ENCODE measurements at regions not wholly inside any gene's neighbourhood (a gene's known extent, or its start where the extent isn't known, plus 50 kb on each side); places are given as distances from the start of the nearest gene placed in this dataset.
A peak's percentile ranks its signal among the peaks of the same experiment; 100 is the strongest.
"Not testable (repeated sequence)": the region's sequence is repeated elsewhere in the genome, so short reads cannot be mapped to it uniquely, and the experiment has no call there.

DNA sequence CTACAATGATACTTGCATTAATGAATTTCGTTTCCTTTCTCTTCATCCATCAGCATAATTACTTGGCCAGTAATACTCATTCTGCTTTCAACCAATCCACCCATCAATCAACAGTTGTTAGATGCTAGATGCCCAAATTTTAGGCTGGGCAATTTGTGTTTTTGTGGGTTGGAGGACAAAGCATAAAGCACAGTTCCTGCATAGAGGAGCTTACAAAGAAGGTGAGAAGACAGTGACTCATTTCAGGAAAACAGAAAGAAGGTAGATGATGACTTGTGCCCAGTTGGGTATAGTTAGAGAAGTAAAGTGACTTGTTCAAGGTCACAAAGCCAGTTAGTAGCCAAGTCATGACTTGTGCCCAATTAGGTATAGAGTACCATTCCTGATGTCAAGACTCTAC is 1186.8 kb upstream of the CELF4 start:
- TF ChIP-seq, protein P1, sequence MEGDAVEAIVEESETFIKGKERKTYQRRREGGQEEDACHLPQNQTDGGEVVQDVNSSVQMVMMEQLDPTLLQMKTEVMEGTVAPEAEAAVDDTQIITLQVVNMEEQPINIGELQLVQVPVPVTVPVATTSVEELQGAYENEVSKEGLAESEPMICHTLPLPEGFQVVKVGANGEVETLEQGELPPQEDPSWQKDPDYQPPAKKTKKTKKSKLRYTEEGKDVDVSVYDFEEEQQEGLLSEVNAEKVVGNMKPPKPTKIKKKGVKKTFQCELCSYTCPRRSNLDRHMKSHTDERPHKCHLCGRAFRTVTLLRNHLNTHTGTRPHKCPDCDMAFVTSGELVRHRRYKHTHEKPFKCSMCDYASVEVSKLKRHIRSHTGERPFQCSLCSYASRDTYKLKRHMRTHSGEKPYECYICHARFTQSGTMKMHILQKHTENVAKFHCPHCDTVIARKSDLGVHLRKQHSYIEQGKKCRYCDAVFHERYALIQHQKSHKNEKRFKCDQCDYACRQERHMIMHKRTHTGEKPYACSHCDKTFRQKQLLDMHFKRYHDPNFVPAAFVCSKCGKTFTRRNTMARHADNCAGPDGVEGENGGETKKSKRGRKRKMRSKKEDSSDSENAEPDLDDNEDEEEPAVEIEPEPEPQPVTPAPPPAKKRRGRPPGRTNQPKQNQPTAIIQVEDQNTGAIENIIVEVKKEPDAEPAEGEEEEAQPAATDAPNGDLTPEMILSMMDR (IDR thresholded peaks at IDR 0.05), result no peak
- TF ChIP-seq POLR2A (IDR thresholded peaks at IDR 0.05), result no peak
- Histone ChIP-seq H3K4me1 (no peaks in the 10 kb centered on the region), H3K36me3 (ENCODE audit: low read depth, missing control alignments) (no peaks in the 10 kb centered on the region), H3K4me3 (no peak overlapping the region), H3K9me3 (no peaks in the 10 kb centered on the region), H3K27ac (no peak overlapping the region), H3K27me3 (no peaks in the 10 kb centered on the region)
- DNase-seq, result no peak
- 43 to 47% methylated on average over 1 of the region's 1 CpG for WGBS, 2 donors
- intact Hi-C loops (cut with DNase I; ENCODE audit: low total_unique reads), result no loop called here

- TF ChIP-seq POLR2A (IDR thresholded peaks at IDR 0.05), result no peak
- TF ChIP-seq, protein P1 (IDR thresholded peaks at IDR 0.05), result no peak
- Histone ChIP-seq H3K4me1 (no peaks in the 10 kb centered on the region), H3K4me3 (no peak overlapping the region), H3K27me3 (no peaks in the 10 kb centered on the region), H3K27ac (no peak overlapping the region), H3K36me3 (ENCODE audit: low read depth, missing control alignments) (no peaks in the 10 kb centered on the region), H3K9me3 (no peaks in the 10 kb centered on the region)
- 31 to 56% methylated on average over 8 of the region's 8 CpGs for WGBS, 2 donors
- intact Hi-C loops (cut with DNase I; ENCODE audit: low total_unique reads), result no loop called here
- DNase-seq, result peak; percentile 21
Measured at GRCh38 chr18:38751898-38752297, 1186.3 kb upstream of the CELF4 start.

GRCh38 chr18:38751211-38751610 is 1185.6 kb upstream of the CELF4 start:
- H3K4me3 ChIP-seq, result no peak overlapping the region
- TF ChIP-seq, protein P1 (IDR thresholded peaks at IDR 0.05), result no peak
- TF ChIP-seq POLR2A (IDR thresholded peaks at IDR 0.05), result no peak
- no peak overlapping the region for H3K27ac ChIP-seq
- no peaks in the 10 kb centered on the region for H3K36me3 ChIP-seq (ENCODE audit: low read depth, missing control alignments)
- no peak for DNase-seq
- no peaks in the 10 kb centered on the region for H3K9me3 ChIP-seq
- intact Hi-C loops (cut with DNase I; ENCODE audit: low total_unique reads), result no loop called here
- H3K27me3 ChIP-seq, result no peaks in the 10 kb centered on the region
- WGBS, 2 donors, result 80 to 87% methylated on average over 2 of the region's 2 CpGs
- no peaks in the 10 kb centered on the region for H3K4me1 ChIP-seq

GRCh38 chr18:38750751-38751150 is 1185.2 kb upstream of the CELF4 start:
- no peaks in the 10 kb centered on the region for H3K36me3 ChIP-seq (ENCODE audit: low read depth, missing control alignments)
- H3K27me3 ChIP-seq, result no peaks in the 10 kb centered on the region
- intact Hi-C loops (cut with DNase I; ENCODE audit: low total_unique reads), result no loop called here
- H3K9me3 ChIP-seq, result no peaks in the 10 kb centered on the region
- DNase-seq, result no peak
- no peak overlapping the region for H3K27ac ChIP-seq
- H3K4me3 ChIP-seq, result no peak overlapping the region
- TF ChIP-seq, protein P1 (IDR thresholded peaks at IDR 0.05), result no peak
- no peak for TF ChIP-seq POLR2A (IDR thresholded peaks at IDR 0.05)
- WGBS, 2 donors, result 86 to 87% methylated on average over 3 of the region's 3 CpGs
- no peaks in the 10 kb centered on the region for H3K4me1 ChIP-seq

- H3K27me3 ChIP-seq, result no peaks in the 10 kb centered on the region
- H3K27ac ChIP-seq, result no peak overlapping the region
- no peaks in the 10 kb centered on the region for H3K4me1 ChIP-seq
- DNase-seq, result no peak
- intact Hi-C loops (cut with DNase I; ENCODE audit: low total_unique reads), result no loop called here
- 86 to 88% methylated on average over 5 of the region's 5 CpGs for WGBS, 2 donors
- H3K4me3 ChIP-seq, result no peak overlapping the region
- no peaks in the 10 kb centered on the region for H3K36me3 ChIP-seq (ENCODE audit: low read depth, missing control alignments)
- no peaks in the 10 kb centered on the region for H3K9me3 ChIP-seq
- no peak for TF ChIP-seq POLR2A (IDR thresholded peaks at IDR 0.05)
- TF ChIP-seq, protein P1 (IDR thresholded peaks at IDR 0.05), result no peak
Measured at GRCh38 chr18:38747153-38747552, 1181.6 kb upstream of the CELF4 start.

- H3K4me3 ChIP-seq; H3K9me3 ChIP-seq; DNase-seq; H3K36me3 ChIP-seq (ENCODE audit: low read depth, missing control alignments); H3K4me1 ChIP-seq; intact Hi-C loops (cut with DNase I; ENCODE audit: low total_unique reads); H3K27ac ChIP-seq; H3K27me3 ChIP-seq: not testable (repeated sequence)
- WGBS, 2 donors, result 59 to 65% methylated on average over 2 of the region's 2 CpGs
Measured at GRCh38 chr18:38720181-38720580, 1154.6 kb upstream of the CELF4 start.

Data from testis (tissue), 2 donors.